ENCODE measurements at regions not wholly inside any gene's neighbourhood (a gene's known extent, or its start where the extent isn't known, plus 50 kb on each side); places are given as distances from the start of the nearest gene placed in this dataset.

GRCh38 chr1:34681480-34682451 lies 73.1 kb upstream of the GJB5 start:
- Histone ChIP-seq H4K20me1 (replicated peaks; ENCODE audit: insufficient read depth) (no peaks in the 10 kb centered on the region), H3F3A (replicated peaks; ENCODE audit: low read depth) (no peaks in the 10 kb centered on the region), H3K4me1 (ENCODE audit: insufficient read depth) (peaks cover 13% of the 10 kb centered on the region; the same call in 1 of the 2 replicates), H3K36me3 (ENCODE audit: insufficient read depth) (no peaks in the 10 kb centered on the region), H3K9me2 (ENCODE audit: insufficient read depth) (no peaks in the 10 kb centered on the region), H3K4me2 (no peak overlapping the region), H3K79me2 (replicated peaks; ENCODE audit: insufficient read depth) (no peaks in the 10 kb centered on the region), H2AFZ (no peak overlapping the region), H3K27me3 (ENCODE audit: insufficient read depth) (no peaks in the 10 kb centered on the region), H3K27ac (ENCODE audit: low read depth) (no peak overlapping the region), H3K4me3 (no peak overlapping the region)
- Mint-ChIP-seq H3K4me1 (peaks cover 15% of the 10 kb centered on the region), H3K27ac (no peak overlapping the region), H3K36me3 (ENCODE audit: low read depth) (peaks cover 11% of the 10 kb centered on the region; the same call in 2 of the 3 replicates), H3K4me3 (no peak overlapping the region), H3K9me3 (peaks cover 27% of the 10 kb centered on the region), H3K27me3 (ENCODE audit: insufficient read depth, low read depth, poor library complexity) (no peaks in the 10 kb centered on the region)
- no peak for TF ChIP-seq EZH2phosphoT487 (IDR thresholded peaks at IDR 0.05; ENCODE audit: unreplicated experiment)
- peak; percentile 81 to 84 for TF ChIP-seq CTCF (conservative IDR thresholded peaks at IDR 0.05; ENCODE audit: low read depth in 2 of 2)
- DNase-seq (ENCODE audit: low spot score) (peak; percentile 90), ATAC-seq (peak; percentile 96)

- Histone ChIP-seq H4K20me1 (replicated peaks; ENCODE audit: insufficient read depth) (no peaks in the 10 kb centered on the region), H3F3A (replicated peaks; ENCODE audit: low read depth) (no peaks in the 10 kb centered on the region), H3K4me3 (no peak overlapping the region), H2AFZ (no peak overlapping the region), H3K36me3 (ENCODE audit: insufficient read depth) (no peaks in the 10 kb centered on the region), H3K27me3 (ENCODE audit: insufficient read depth) (no peaks in the 10 kb centered on the region), H3K4me2 (no peak overlapping the region), H3K27ac (ENCODE audit: low read depth) (no peak overlapping the region), H3K9me2 (ENCODE audit: insufficient read depth) (no peaks in the 10 kb centered on the region), H3K4me1 (ENCODE audit: insufficient read depth) (peaks cover 13% of the 10 kb centered on the region; the same call in 1 of the 2 replicates), H3K79me2 (replicated peaks; ENCODE audit: insufficient read depth) (no peaks in the 10 kb centered on the region)
- Mint-ChIP-seq H3K27ac (no peak overlapping the region), H3K4me3 (no peak overlapping the region), H3K36me3 (ENCODE audit: low read depth) (peaks cover 11% of the 10 kb centered on the region; the same call in 2 of the 3 replicates), H3K27me3 (ENCODE audit: insufficient read depth, low read depth, poor library complexity) (no peaks in the 10 kb centered on the region), H3K4me1 (peaks cover 15% of the 10 kb centered on the region), H3K9me3 (peaks cover 27% of the 10 kb centered on the region)
- DNase-seq (ENCODE audit: low spot score) (no peak), ATAC-seq (no peak)
- TF ChIP-seq JUNB (IDR thresholded peaks at IDR 0.05; ENCODE audit: unreplicated experiment) = no peak
- TF ChIP-seq CREB1 (CRISPR knock-in tag; IDR thresholded peaks at IDR 0.05; ENCODE audit: low read depth) = no peak
- no peak for TF ChIP-seq ZNF331 (CRISPR knock-in tag; IDR thresholded peaks at IDR 0.05; ENCODE audit: low read depth)
- TF ChIP-seq ZNF114 (CRISPR knock-in tag; IDR thresholded peaks at IDR 0.05) = no peak
- TF ChIP-seq POLR2AphosphoS5 (IDR thresholded peaks at IDR 0.05; ENCODE audit: low read depth) = no peak
- TF ChIP-seq ZNF462 (CRISPR knock-in tag; IDR thresholded peaks at IDR 0.05) = no peak
- TF ChIP-seq ETS1 (IDR thresholded peaks at IDR 0.05) = no peak
These were observed 72.2 kb upstream of the GJB5 start for GRCh38 chr1:34682452-34683223.

Data from GM23338 (cell line).